HG03460 (cell line): ENCODE measurements at regions not wholly inside any gene's neighbourhood (a gene's known extent, or its start where the extent isn't known, plus 50 kb on each side); places are given as distances from the start of the nearest gene placed in this dataset.
A peak's percentile ranks its signal among the peaks of the same experiment; 100 is the strongest.

Experiments
- ATAC-seq: cut with Tn5 transposase; IDR thresholded peaks from one replicate; pipeline ENCODE4 v1.9.1; 2021; ENCODE audit not compliant: unreplicated experiment

- peak; percentile 68 for ATAC-seq
Observed at GRCh38 chr7:4610768-4611467, 71.2 kb upstream of the FOXK1 start.

GRCh38 chr7:4612237-4612636, 69.9 kb upstream of the FOXK1 start:
- no peak for ATAC-seq

GRCh38 chr7:4612939-4613841, 68.9 kb upstream of the FOXK1 start:
- no peak for ATAC-seq

- no peak for ATAC-seq
Observed at GRCh38 chr7:4613846-4614548, 68.1 kb upstream of the FOXK1 start.

GRCh38 chr7:4616116-4616515, 66.0 kb upstream of the FOXK1 start:
- ATAC-seq: no peak

- no peak for ATAC-seq
Observed at GRCh38 chr7:4621396-4621795, 60.7 kb upstream of the FOXK1 start.

- no peak for ATAC-seq
Observed at GRCh38 chr7:4626318-4626845, 55.7 kb upstream of the FOXK1 start.

GRCh38 chr7:4629287-4629895, 52.7 kb upstream of the FOXK1 start:
- no peak for ATAC-seq

GRCh38 chr7:4631380-4632179, 50.5 kb upstream of the FOXK1 start:
- ATAC-seq: no peak
